ENCODE measurements at regions not wholly inside any gene's neighbourhood (a gene's known extent, or its start where the extent isn't known, plus 50 kb on each side); places are given as distances from the start of the nearest gene placed in this dataset.

DNA sequence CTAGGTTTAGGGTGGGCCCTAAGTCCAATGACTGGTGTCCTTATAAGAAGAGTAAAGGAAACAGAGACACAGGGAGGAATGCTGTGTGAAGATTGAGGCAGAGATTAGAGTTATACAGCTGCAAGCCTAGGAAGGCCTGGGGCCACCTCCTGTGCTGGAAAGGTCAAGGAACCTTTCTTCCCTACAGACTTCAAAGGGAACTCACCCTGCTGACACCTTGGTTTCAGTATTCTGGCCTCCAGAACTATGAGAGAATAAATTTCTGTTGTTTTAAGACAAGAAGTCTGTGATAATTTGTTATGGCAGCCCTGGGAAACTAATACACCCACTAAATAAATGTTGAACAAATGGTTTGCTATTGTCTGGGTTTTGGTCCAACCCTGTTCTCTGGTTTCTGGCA is 102.3 kb upstream of the NEUROD1 start:
- TF ChIP-seq, protein P1, sequence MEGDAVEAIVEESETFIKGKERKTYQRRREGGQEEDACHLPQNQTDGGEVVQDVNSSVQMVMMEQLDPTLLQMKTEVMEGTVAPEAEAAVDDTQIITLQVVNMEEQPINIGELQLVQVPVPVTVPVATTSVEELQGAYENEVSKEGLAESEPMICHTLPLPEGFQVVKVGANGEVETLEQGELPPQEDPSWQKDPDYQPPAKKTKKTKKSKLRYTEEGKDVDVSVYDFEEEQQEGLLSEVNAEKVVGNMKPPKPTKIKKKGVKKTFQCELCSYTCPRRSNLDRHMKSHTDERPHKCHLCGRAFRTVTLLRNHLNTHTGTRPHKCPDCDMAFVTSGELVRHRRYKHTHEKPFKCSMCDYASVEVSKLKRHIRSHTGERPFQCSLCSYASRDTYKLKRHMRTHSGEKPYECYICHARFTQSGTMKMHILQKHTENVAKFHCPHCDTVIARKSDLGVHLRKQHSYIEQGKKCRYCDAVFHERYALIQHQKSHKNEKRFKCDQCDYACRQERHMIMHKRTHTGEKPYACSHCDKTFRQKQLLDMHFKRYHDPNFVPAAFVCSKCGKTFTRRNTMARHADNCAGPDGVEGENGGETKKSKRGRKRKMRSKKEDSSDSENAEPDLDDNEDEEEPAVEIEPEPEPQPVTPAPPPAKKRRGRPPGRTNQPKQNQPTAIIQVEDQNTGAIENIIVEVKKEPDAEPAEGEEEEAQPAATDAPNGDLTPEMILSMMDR (IDR thresholded peaks at IDR 0.05) = no peak
- DNase-seq (ENCODE audit: low spot score) (no peak), ATAC-seq (ENCODE audit: low FRiP score) (no peak)

DNA sequence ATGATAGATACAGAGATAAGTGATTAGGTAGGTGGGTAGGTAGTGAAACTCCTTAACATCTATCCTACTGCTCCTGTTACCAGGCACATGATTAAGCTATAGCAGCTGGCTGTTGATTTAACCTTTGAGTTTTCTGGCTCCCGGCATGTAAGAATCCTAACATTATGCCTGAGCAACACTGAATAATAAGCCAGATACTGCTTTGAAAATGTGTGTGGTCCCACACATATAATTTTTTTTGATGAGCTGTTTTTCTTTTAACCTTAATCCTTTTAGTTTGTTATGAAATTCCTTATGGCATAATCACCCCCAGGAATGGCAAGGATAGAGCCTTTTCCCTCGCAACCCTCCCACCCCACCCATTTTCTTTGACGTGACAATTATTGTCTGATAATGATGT is 104.2 kb upstream of the NEUROD1 start:
- TF ChIP-seq, protein P1 (IDR thresholded peaks at IDR 0.05) = no peak

DNA sequence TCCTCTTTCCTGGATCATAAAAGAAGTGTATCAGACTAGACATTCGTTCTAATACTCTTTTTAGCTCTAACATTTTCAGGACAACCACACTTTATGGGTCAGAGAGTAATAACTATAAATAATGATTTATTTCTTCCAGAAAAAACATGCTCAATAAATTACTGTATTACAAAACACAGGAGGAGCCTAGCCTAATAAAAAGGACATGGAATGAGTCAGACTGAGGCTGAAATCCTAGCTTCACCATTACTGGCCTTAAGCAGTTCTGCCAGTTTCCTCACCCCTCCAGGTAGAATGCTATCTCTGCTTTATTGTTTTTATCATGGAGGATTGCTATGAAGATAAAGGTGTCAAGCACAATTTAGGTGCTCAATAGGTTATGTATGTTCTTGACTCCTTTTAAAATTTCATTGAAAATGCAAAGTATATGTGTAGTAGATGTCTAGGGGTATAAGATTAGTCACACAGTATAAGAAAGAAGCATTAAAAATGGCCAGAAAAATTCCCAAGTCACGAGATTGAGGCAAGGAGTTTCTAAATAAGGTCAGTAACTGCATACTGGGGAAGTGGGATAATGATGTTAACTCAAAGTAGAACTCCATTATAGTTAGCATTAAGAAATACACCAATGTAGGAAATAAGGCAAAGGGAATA is 105.5 kb upstream of the NEUROD1 start:
- DNase-seq (ENCODE audit: low spot score) = no peak
- TF ChIP-seq, protein P1 (IDR thresholded peaks at IDR 0.05) = no peak
- no peak for ATAC-seq (ENCODE audit: low FRiP score)

More for the DNA sequence above, 104.2 kb upstream of the NEUROD1 start:
- no peak for ATAC-seq (ENCODE audit: low FRiP score)
- no peak for DNase-seq (ENCODE audit: low spot score)

DNA sequence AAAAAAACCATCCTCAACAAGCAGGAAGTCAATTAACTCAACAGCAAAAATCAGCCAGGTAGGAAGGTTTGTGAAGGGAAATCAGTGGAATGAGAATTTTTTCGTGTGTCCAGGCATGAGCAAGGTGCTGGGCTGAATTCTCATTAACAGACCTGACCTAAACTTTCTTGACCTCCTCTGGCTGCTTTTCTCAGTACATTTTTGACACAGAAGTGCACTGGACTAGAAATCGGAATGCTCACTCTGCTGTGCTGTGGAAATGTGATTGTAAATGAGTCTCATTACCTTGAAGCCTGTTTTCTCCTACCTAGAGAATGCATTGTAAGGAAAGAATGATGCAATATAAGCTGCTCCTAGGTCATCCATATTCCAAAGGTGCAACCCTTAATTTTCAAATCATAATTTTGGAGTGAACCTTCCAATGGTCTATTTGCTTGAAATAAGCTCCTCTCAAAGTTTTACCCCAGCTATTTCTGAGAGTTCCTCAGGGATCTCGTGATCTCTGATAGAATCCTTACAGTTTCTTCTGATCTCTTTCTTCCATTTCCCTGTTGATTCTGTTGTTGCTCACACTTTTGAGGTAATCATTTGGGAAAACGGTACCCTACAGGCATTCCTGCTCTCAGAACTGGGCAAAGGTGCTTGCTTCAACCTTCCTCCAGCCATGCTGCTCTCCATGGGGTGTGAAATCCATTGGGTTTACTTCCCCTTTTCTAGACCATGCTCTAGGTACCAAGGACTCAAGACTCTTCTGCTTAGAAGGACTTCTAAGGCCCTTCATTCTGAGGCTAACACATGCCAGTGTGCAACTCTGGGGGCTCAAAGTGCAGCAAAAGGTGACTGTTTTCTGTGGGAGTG is 104.9 kb upstream of the ITPRID2 start:
- TF ChIP-seq, protein P1 (IDR thresholded peaks at IDR 0.05) = no peak
- DNase-seq (ENCODE audit: low spot score) (no peak), ATAC-seq (ENCODE audit: low FRiP score) (no peak)

DNA sequence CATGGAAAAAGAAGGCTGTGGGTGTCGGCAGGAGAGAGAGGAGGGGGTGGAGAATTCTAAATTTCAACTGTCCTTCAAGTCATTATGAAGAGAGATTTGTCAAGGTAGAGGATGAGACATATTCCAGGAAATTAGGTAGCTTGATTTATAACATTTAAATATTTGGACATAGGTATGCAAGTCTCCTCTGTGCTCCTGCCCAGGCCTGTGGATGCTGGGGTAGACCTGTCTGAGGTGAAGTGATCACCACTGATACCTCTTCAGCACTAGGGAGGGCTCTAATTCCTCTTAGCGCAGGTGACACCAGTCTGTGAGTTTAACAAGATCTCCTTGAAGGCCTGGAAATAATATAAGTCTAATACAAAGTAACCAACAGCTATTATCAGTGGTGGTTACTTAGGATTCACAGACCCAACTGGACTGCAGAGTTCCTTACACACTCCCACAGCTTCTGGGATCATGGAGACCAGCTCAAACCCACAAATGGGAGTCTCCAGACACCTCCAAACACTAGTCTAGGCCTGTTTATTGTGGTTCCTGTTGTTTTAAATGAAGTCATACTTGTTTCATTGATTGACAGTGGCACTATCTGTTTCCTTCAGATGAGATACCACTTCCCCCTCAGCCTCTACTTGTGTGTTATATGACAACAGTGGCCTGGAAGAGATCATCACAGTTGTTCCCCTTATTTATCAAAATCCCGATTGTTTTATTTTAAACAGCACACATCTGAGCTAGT is 104.1 kb upstream of the ITPRID2 start:
- no peak for DNase-seq (ENCODE audit: low spot score)
- TF ChIP-seq, protein P1 (IDR thresholded peaks at IDR 0.05) = no peak
- ATAC-seq (ENCODE audit: low FRiP score) = no peak

DNA sequence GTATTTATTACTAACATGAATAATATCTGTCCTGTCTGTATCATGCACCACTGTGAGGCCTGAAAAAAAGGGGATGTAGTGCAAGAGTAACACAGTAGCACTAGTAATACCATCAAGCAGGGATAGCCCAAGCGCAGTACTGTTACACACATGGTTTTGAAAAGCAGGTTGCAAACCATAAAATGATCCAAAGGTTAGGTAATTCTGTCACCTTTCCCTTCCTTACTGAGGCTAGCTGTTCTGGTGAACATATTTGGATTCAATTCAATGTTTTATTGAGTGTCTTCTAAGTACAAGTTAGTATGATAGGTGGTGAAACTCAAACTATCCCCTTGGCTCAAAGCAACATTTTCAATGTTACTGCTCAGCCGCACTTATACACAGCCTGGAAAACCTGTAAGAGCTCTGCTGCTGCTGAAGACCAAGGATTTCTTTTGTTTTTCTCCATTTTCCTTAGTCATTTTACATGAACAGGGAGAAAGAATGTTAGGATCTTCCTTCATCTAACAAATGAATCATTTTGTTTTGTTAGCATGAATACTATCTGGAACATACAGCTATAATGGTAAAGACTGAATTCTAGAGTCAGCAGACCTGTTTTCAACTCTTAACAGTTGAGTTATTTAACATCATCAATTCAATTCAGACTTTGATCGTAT is 102.5 kb upstream of the ITPRID2 start:
- ATAC-seq (ENCODE audit: low FRiP score) (no peak), DNase-seq (ENCODE audit: low spot score) (no peak)
- TF ChIP-seq, protein P1 (IDR thresholded peaks at IDR 0.05) = no peak
